ENCODE measurements at regions not wholly inside any gene's neighbourhood (a gene's known extent, or its start where the extent isn't known, plus 50 kb on each side); places are given as distances from the start of the nearest gene placed in this dataset.

- TF ChIP-seq POLR2AphosphoS5 (IDR thresholded peaks at IDR 0.05; ENCODE audit: insufficient read depth, low read depth, low read length) (no peak), CTCF (IDR thresholded peaks at IDR 0.05; ENCODE audit: extremely low read depth in 1 of 2, insufficient read depth in 1 of 2, low read depth in 1 of 2, low read length in 2 of 2) (no peak), POLR2A (IDR thresholded peaks at IDR 0.05; ENCODE audit: low read depth, low read length) (no peak), FOS (IDR thresholded peaks at IDR 0.05; ENCODE audit: borderline replicate concordance, insufficient read depth, low read length) (no peak), EZH2 (IDR thresholded peaks at IDR 0.05; ENCODE audit: borderline replicate concordance, low read depth, low read length, severe bottlenecking) (no peak), GATA2 (IDR thresholded peaks at IDR 0.05; ENCODE audit: insufficient read depth, insufficient read length, low read depth, low read length) (no peak), MYC (IDR thresholded peaks at IDR 0.05; ENCODE audit: low read depth, low read length) (no peak), MAX (IDR thresholded peaks at IDR 0.05; ENCODE audit: insufficient read depth, insufficient read length) (no peak)
Measured at GRCh38 chr2:150174971-150175421, 312.5 kb downstream of the RND3 start.
